MM.1S (cell line): ENCODE measurements at regions not wholly inside any gene's neighbourhood (a gene's known extent, or its start where the extent isn't known, plus 50 kb on each side); places are given as distances from the start of the nearest gene placed in this dataset.

ENCODE experiments used
- DNase-seq: peaks from one replicate; pipeline ENCODE4 v3.0.0-alpha.2; 2015
- H2AFZ ChIP-seq: fragments of 300-600 bp; sonication (generic); 2 replicates; pipeline ENCODE4 v1.6.0; 2016; ENCODE audit warnings: antibody characterized with exemption, low read length
- H3F3A ChIP-seq: fragments of 300-600 bp; sonication (generic); 2 replicates; pipeline ENCODE4 v1.6.1; 2016; ENCODE audit warnings: mild to moderate bottlenecking, antibody characterized with exemption, low read length, moderate library complexity, mixed read lengths; ENCODE audit not compliant: insufficient read depth
- H3K27ac ChIP-seq: fragments of 300-600 bp; sonication (generic); 2 replicates; pipeline ENCODE4 v1.5.1; 2016; ENCODE audit warnings: mild to moderate bottlenecking, low read length
- H3K27me3 ChIP-seq: fragments of 300-600 bp; sonication (generic); replicated peaks from 2 replicates; pipeline ENCODE4 v1.6.0; 2016; ENCODE audit warnings: low read length; ENCODE audit not compliant: insufficient read depth
- H3K36me3 ChIP-seq: fragments of 300-600 bp; sonication (generic); replicated peaks from 2 replicates; pipeline ENCODE4 v1.6.1; 2016; ENCODE audit warnings: mild to moderate bottlenecking, low read length, mixed read lengths; ENCODE audit not compliant: insufficient read depth
- H3K4me1 ChIP-seq: fragments of 300-600 bp; sonication (generic); 2 replicates; pipeline ENCODE4 v1.6.1; 2016; ENCODE audit warnings: low read length, mixed read lengths
- H3K4me2 ChIP-seq: fragments of 300-600 bp; sonication (generic); 2 replicates; pipeline ENCODE4 v1.6.0; 2016; ENCODE audit warnings: low read depth, low read length
- H3K4me3 ChIP-seq: fragments of 300-600 bp; sonication (generic); 2 replicates; pipeline ENCODE4 v1.5.1; 2016; ENCODE audit warnings: low read length, mixed read lengths
- H3K79me2 ChIP-seq: fragments of 300-600 bp; sonication (generic); 2 replicates; pipeline ENCODE4 v1.6.1; 2016; ENCODE audit warnings: mixed run types, low read length, mixed read lengths
- H3K9ac ChIP-seq: fragments of 300-600 bp; sonication (generic); 2 replicates; pipeline ENCODE4 v1.6.1; 2016; ENCODE audit warnings: low read length, mixed read lengths
- H3K9me2 ChIP-seq: fragments of 300-600 bp; sonication (generic); replicated peaks from 2 replicates; pipeline ENCODE4 v1.6.1; 2016; ENCODE audit warnings: mild to moderate bottlenecking, low read length, mixed read lengths; ENCODE audit not compliant: insufficient read depth
- H3K9me3 ChIP-seq: fragments of 300-600 bp; sonication (generic); replicated peaks from 2 replicates; pipeline ENCODE4 v1.6.1; 2016; ENCODE audit warnings: mild to moderate bottlenecking, low read length, mixed read lengths; ENCODE audit not compliant: insufficient read depth
- H4K20me1 ChIP-seq: fragments of 300-600 bp; sonication (generic); 2 replicates; pipeline ENCODE4 v1.6.1; 2016; ENCODE audit warnings: mild to moderate bottlenecking, low read length, moderate library complexity, mixed read lengths; ENCODE audit not compliant: insufficient read depth
- CTCF ChIP-seq: fragments of 300-600 bp; sonication (generic); IDR thresholded peaks from 2 replicates; pipeline ENCODE4 v1.5.1; 2016; ENCODE audit warnings: antibody characterized with exemption, low read length, mixed read lengths
- EZH2 ChIP-seq: fragments of 300-600 bp; sonication (generic); optimal IDR thresholded peaks from 2 replicates; pipeline ENCODE3; 2017; ENCODE audit warnings: low read depth, mild to moderate bottlenecking, antibody characterized with exemption, low read length, mixed read lengths
- EZH2phosphoT487 ChIP-seq: fragments of 300-600 bp; sonication (generic); IDR thresholded peaks from 2 replicates; pipeline ENCODE4 v1.6.1; 2018; ENCODE audit warnings: antibody characterized with exemption, low read length

GRCh38 chr2:56133441-56133840 lies 50.3 kb upstream of the CCDC85A start:
- no peaks in the 10 kb centered on the region for H3K4me1 ChIP-seq
- H3K4me3 ChIP-seq = no peak overlapping the region
- no peak overlapping the region for H3K9ac ChIP-seq
- no peaks in the 10 kb centered on the region for H3K36me3 ChIP-seq
- no peak overlapping the region for H2AFZ ChIP-seq
- H3K4me2 ChIP-seq = no peak overlapping the region
- no peaks in the 10 kb centered on the region for H4K20me1 ChIP-seq
- H3K9me3 ChIP-seq = no peaks in the 10 kb centered on the region
- DNase-seq = no peak
- TF ChIP-seq CTCF (no peak), EZH2 (no peak), EZH2phosphoT487 (no peak)
- H3K9me2 ChIP-seq = no peaks in the 10 kb centered on the region
- no peaks in the 10 kb centered on the region for H3K27me3 ChIP-seq
- no peaks in the 10 kb centered on the region for H3F3A ChIP-seq
- no peaks in the 10 kb centered on the region for H3K79me2 ChIP-seq
- no peak overlapping the region for H3K27ac ChIP-seq

GRCh38 chr2:56133931-56134629 lies 49.7 kb upstream of the CCDC85A start:
- Histone ChIP-seq H3K9ac (no peak overlapping the region), H3K4me1 (no peaks in the 10 kb centered on the region), H3K27ac (no peak overlapping the region), H3K9me2 (no peaks in the 10 kb centered on the region), H3K4me2 (no peak overlapping the region), H3K9me3 (no peaks in the 10 kb centered on the region), H2AFZ (no peak overlapping the region), H3K36me3 (no peaks in the 10 kb centered on the region), H4K20me1 (no peaks in the 10 kb centered on the region), H3F3A (no peaks in the 10 kb centered on the region), H3K27me3 (no peaks in the 10 kb centered on the region), H3K4me3 (no peak overlapping the region), H3K79me2 (no peaks in the 10 kb centered on the region)
- no peak for DNase-seq
- TF ChIP-seq CTCF = no peak
- TF ChIP-seq EZH2 = no peak
- TF ChIP-seq EZH2phosphoT487 = no peak
